ENCODE measurements at regions not wholly inside any gene's neighbourhood (a gene's known extent, or its start where the extent isn't known, plus 50 kb on each side); places are given as distances from the start of the nearest gene placed in this dataset.

DNA sequence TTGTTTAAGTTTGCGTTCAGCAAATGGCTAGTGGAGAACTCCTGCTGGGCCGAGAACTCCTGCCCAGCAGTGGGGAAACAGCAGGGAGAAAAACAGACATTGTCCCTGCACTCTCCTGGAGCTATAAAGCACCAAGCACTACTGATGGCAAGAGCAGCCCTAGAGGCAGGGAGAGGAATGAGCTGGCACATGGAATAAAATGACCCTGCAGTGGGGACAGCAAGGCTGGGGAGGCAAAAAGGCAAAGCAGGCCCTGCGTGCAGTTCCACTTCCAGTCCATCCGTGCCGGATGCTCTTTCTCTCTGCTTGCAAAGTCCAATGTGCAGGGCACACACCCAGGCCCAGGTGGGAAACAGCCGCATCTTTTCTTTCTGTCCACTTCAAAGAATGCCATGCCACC lies 415.5 kb downstream of the LRATD1 start:
- TF ChIP-seq, protein P1, sequence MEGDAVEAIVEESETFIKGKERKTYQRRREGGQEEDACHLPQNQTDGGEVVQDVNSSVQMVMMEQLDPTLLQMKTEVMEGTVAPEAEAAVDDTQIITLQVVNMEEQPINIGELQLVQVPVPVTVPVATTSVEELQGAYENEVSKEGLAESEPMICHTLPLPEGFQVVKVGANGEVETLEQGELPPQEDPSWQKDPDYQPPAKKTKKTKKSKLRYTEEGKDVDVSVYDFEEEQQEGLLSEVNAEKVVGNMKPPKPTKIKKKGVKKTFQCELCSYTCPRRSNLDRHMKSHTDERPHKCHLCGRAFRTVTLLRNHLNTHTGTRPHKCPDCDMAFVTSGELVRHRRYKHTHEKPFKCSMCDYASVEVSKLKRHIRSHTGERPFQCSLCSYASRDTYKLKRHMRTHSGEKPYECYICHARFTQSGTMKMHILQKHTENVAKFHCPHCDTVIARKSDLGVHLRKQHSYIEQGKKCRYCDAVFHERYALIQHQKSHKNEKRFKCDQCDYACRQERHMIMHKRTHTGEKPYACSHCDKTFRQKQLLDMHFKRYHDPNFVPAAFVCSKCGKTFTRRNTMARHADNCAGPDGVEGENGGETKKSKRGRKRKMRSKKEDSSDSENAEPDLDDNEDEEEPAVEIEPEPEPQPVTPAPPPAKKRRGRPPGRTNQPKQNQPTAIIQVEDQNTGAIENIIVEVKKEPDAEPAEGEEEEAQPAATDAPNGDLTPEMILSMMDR (IDR thresholded peaks at IDR 0.05; ENCODE audit: low read depth, low read length): no peak
- no peak for TF ChIP-seq EZH2phosphoT487 (IDR thresholded peaks at IDR 0.05; ENCODE audit: low read depth)
